Type B pancreatic cell (in vitro differentiated cells): ENCODE measurements at regions not wholly inside any gene's neighbourhood (a gene's known extent, or its start where the extent isn't known, plus 50 kb on each side); places are given as distances from the start of the nearest gene placed in this dataset.

Source experiments
- DNase-seq: peaks from one replicate; pipeline ENCODE4 v3.0.0; 2021; ENCODE audit warnings: mixed read lengths; ENCODE audit not compliant: unreplicated experiment; ENCODE audit errors: extremely low spot score
- H3K27ac Mint-ChIP-seq: 2 replicates; pipeline ENCODE4 v1.8.0; 2021; ENCODE audit warnings: mild to moderate bottlenecking, mixed read lengths
- H3K27me3 Mint-ChIP-seq: 2 replicates; pipeline ENCODE4 v1.8.0; 2021; ENCODE audit warnings: mixed read lengths
- H3K36me3 Mint-ChIP-seq: 2 replicates; pipeline ENCODE4 v1.8.0; 2021; ENCODE audit warnings: mixed read lengths
- H3K4me1 Mint-ChIP-seq: one replicate; pipeline ENCODE4 v1.8.0; 2021; ENCODE audit warnings: mixed read lengths; ENCODE audit not compliant: unreplicated experiment
- H3K4me3 Mint-ChIP-seq: 2 replicates; pipeline ENCODE4 v1.8.0; 2021; ENCODE audit warnings: mild to moderate bottlenecking, mixed read lengths
- H3K9me3 Mint-ChIP-seq: 2 replicates; pipeline ENCODE4 v1.8.0; 2021; ENCODE audit warnings: mixed read lengths
- CTCF ChIP-seq: fragments of 200-600 bp; sonication (generic); conservative IDR thresholded peaks from 2 replicates; pipeline ENCODE4 v1.5.0; 2021; ENCODE audit warnings: antibody characterized with exemption, mild to moderate bottlenecking

- H3K27ac Mint-ChIP-seq, result no peak overlapping the region
- H3K4me1 Mint-ChIP-seq, result no peaks in the 10 kb centered on the region
- no peak for DNase-seq
- TF ChIP-seq CTCF, result no peak
- no peaks in the 10 kb centered on the region for H3K36me3 Mint-ChIP-seq
- H3K4me3 Mint-ChIP-seq, result no peak overlapping the region
- peaks cover 5% of the 10 kb centered on the region for H3K9me3 Mint-ChIP-seq
- H3K27me3 Mint-ChIP-seq, result no peaks in the 10 kb centered on the region
These were observed 191.3 kb upstream of the DMRTA1 start for GRCh38 chr9:22255337-22255736.

- Mint-ChIP-seq H3K4me1 (no peaks in the 10 kb centered on the region), H3K4me3 (no peak overlapping the region), H3K36me3 (no peaks in the 10 kb centered on the region)
These were observed 190.2 kb upstream of the DMRTA1 start for GRCh38 chr9:22256381-22256780.

GRCh38 chr9:22257026-22257816 is 189.4 kb upstream of the DMRTA1 start:
- Mint-ChIP-seq H3K9me3 (no peaks in the 10 kb centered on the region), H3K4me3 (peak overlapping the region; percentile 44), H3K27ac (peak overlapping the region; percentile 90), H3K27me3 (no peaks in the 10 kb centered on the region), H3K36me3 (no peaks in the 10 kb centered on the region), H3K4me1 (no peaks in the 10 kb centered on the region)
- no peak for TF ChIP-seq CTCF
- DNase-seq, result no peak

More at GRCh38 chr9:22256381-22256780, 190.2 kb upstream of the DMRTA1 start:
- no peak for DNase-seq
- TF ChIP-seq CTCF, result no peak
- Mint-ChIP-seq H3K27ac (no peak overlapping the region), H3K27me3 (no peaks in the 10 kb centered on the region), H3K9me3 (peaks cover 5% of the 10 kb centered on the region)

GRCh38 chr9:22265038-22265437 is 181.6 kb upstream of the DMRTA1 start:
- H3K36me3 Mint-ChIP-seq, result no peaks in the 10 kb centered on the region

GRCh38 chr9:22265534-22265933 is 181.1 kb upstream of the DMRTA1 start:
- no peak for TF ChIP-seq CTCF
- H3K27ac Mint-ChIP-seq, result no peak overlapping the region
- no peak for DNase-seq
- no peaks in the 10 kb centered on the region for H3K4me1 Mint-ChIP-seq
- peaks cover 3% of the 10 kb centered on the region for H3K27me3 Mint-ChIP-seq
- H3K9me3 Mint-ChIP-seq, result peaks cover 10% of the 10 kb centered on the region
- no peak overlapping the region for H3K4me3 Mint-ChIP-seq
- no peaks in the 10 kb centered on the region for H3K36me3 Mint-ChIP-seq

More at GRCh38 chr9:22265038-22265437, 181.6 kb upstream of the DMRTA1 start:
- Mint-ChIP-seq H3K27ac (no peak overlapping the region), H3K9me3 (peaks cover 10% of the 10 kb centered on the region), H3K4me3 (no peak overlapping the region), H3K27me3 (peaks cover 3% of the 10 kb centered on the region), H3K4me1 (no peaks in the 10 kb centered on the region)
- no peak for TF ChIP-seq CTCF
- DNase-seq, result no peak
